ENCODE measurements at regions not wholly inside any gene's neighbourhood (a gene's known extent, or its start where the extent isn't known, plus 50 kb on each side); places are given as distances from the start of the nearest gene placed in this dataset.

DNA sequence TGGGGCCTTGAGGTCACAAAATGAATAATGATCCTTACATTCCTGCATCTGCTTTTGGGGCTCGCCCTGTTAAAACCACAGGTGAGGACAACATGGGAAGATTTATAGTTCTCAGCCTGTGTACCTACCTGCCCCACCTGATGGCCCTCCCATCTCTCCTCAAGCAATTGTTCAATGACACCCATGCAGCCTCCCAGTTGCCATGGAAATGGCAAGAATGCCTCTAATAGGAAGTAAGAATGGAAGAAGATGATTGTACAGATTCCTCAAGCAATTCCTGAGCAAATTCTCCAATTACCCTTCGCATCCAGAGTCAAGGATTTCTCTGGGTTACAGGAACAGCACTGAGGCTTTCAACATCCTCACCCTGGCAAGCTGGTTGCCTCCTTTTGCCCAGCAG is 78.6 kb upstream of the CCL2 start:
- DNase-seq (ENCODE audit: extremely low spot score, unreplicated experiment) = no peak
- Mint-ChIP-seq H3K9me3 (ENCODE audit: unreplicated experiment) (peaks cover 6% of the 10 kb centered on the region), H3K27me3 (ENCODE audit: unreplicated experiment) (peaks cover 8% of the 10 kb centered on the region), H3K27ac (ENCODE audit: unreplicated experiment) (no peak overlapping the region), H3K36me3 (ENCODE audit: unreplicated experiment) (no peaks in the 10 kb centered on the region), H3K4me1 (ENCODE audit: unreplicated experiment) (no peaks in the 10 kb centered on the region), H3K4me3 (ENCODE audit: unreplicated experiment) (no peak overlapping the region)
- TF ChIP-seq, protein P1, sequence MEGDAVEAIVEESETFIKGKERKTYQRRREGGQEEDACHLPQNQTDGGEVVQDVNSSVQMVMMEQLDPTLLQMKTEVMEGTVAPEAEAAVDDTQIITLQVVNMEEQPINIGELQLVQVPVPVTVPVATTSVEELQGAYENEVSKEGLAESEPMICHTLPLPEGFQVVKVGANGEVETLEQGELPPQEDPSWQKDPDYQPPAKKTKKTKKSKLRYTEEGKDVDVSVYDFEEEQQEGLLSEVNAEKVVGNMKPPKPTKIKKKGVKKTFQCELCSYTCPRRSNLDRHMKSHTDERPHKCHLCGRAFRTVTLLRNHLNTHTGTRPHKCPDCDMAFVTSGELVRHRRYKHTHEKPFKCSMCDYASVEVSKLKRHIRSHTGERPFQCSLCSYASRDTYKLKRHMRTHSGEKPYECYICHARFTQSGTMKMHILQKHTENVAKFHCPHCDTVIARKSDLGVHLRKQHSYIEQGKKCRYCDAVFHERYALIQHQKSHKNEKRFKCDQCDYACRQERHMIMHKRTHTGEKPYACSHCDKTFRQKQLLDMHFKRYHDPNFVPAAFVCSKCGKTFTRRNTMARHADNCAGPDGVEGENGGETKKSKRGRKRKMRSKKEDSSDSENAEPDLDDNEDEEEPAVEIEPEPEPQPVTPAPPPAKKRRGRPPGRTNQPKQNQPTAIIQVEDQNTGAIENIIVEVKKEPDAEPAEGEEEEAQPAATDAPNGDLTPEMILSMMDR (IDR thresholded peaks at IDR 0.05) = no peak

DNA sequence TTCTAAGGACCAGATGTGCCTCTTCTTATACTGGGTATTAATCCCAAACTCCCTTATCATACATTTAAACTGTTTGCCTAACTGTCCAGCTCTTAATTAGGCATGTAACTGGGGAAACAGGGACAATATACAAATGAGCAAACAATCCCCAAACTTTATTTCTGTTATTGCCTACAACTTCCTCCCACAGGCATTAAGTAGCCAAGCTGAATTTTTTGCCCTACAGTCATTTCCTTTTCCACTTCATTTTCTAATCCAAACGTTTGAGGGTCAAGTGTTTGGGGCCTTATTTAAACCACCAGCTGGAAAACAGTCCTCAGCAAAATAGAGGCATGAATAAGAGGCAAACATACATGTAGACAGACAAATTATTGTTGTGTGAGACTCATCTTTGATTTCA is 77.4 kb upstream of the CCL2 start:
- no peak overlapping the region for H3K27ac Mint-ChIP-seq (ENCODE audit: unreplicated experiment)
- H3K9me3 Mint-ChIP-seq (ENCODE audit: unreplicated experiment) = no peaks in the 10 kb centered on the region
- H3K4me1 Mint-ChIP-seq (ENCODE audit: unreplicated experiment) = no peaks in the 10 kb centered on the region
- no peak for DNase-seq (ENCODE audit: extremely low spot score, unreplicated experiment)
- no peaks in the 10 kb centered on the region for H3K36me3 Mint-ChIP-seq (ENCODE audit: unreplicated experiment)
- TF ChIP-seq, protein P1 (IDR thresholded peaks at IDR 0.05) = no peak
- H3K4me3 Mint-ChIP-seq (ENCODE audit: unreplicated experiment) = no peak overlapping the region
- peaks cover 14% of the 10 kb centered on the region for H3K27me3 Mint-ChIP-seq (ENCODE audit: unreplicated experiment)

DNA sequence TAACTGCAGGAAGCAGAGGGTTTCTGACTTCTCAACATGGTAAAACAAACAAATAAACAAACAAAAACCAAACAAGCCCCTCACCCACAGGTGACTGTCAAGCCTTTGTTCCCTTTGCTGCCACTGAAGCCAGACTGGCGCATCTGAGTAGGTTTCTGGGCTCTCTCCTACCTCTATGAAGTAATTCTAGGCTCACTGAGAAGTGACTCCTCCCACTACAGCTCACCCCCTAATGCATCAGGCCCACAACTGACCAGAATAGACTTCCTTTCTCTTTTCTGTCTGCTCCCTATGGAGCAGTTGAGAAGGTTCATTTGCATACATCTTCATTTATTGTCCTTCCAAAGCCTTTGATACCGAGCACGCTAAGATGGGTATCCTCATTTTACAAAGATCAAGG is 77.0 kb upstream of the CCL2 start:
- Mint-ChIP-seq H3K27ac (ENCODE audit: unreplicated experiment) (no peak overlapping the region), H3K4me1 (ENCODE audit: unreplicated experiment) (no peaks in the 10 kb centered on the region), H3K27me3 (ENCODE audit: unreplicated experiment) (peaks cover 14% of the 10 kb centered on the region), H3K9me3 (ENCODE audit: unreplicated experiment) (no peaks in the 10 kb centered on the region), H3K36me3 (ENCODE audit: unreplicated experiment) (no peaks in the 10 kb centered on the region), H3K4me3 (ENCODE audit: unreplicated experiment) (no peak overlapping the region)
- TF ChIP-seq, protein P1 (IDR thresholded peaks at IDR 0.05) = no peak
- no peak for DNase-seq (ENCODE audit: extremely low spot score, unreplicated experiment)

DNA sequence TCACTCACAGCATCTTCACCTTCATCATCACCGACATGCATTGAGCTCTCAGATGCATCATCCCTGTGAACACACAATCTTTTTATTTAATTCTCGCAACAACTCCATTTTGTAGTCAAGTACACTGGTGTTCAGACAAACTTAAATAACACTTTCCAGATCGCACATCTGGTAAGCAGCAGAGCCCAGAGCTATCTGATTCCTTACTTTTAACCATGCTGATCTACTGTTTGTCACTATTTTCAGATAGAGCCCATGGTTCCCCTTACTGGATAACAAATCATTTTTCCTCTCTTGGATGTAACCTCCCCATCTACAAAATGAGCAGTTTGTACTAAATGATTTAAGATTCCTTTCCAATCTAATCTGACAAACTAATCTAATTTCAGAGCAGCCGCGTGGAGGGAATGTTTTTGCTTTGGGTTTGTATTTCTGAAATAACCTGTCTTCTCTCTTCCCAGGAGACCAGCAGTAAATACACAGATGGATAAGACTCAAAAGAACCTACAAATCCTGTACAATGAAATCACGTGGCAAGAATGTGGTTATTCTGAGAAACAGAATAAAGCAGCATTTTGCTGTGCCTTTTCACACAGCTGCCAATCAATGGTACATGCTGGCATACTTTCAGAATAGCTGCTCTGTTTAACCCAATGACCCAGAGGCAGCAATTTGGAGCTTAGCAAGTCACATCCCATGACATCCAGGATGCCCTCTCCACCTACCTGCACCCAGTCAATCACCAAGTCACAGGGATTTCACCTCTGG is 72.9 kb upstream of the CCL2 start:
- no peaks in the 10 kb centered on the region for H3K36me3 Mint-ChIP-seq (ENCODE audit: unreplicated experiment)
- peaks cover 10% of the 10 kb centered on the region for H3K27me3 Mint-ChIP-seq (ENCODE audit: unreplicated experiment)
- no peaks in the 10 kb centered on the region for H3K9me3 Mint-ChIP-seq (ENCODE audit: unreplicated experiment)
- no peak overlapping the region for H3K27ac Mint-ChIP-seq (ENCODE audit: unreplicated experiment)
- no peak overlapping the region for H3K4me3 Mint-ChIP-seq (ENCODE audit: unreplicated experiment)
- TF ChIP-seq, protein P1 (IDR thresholded peaks at IDR 0.05) = no peak
- H3K4me1 Mint-ChIP-seq (ENCODE audit: unreplicated experiment) = no peaks in the 10 kb centered on the region
- no peak for DNase-seq (ENCODE audit: extremely low spot score, unreplicated experiment)

DNA sequence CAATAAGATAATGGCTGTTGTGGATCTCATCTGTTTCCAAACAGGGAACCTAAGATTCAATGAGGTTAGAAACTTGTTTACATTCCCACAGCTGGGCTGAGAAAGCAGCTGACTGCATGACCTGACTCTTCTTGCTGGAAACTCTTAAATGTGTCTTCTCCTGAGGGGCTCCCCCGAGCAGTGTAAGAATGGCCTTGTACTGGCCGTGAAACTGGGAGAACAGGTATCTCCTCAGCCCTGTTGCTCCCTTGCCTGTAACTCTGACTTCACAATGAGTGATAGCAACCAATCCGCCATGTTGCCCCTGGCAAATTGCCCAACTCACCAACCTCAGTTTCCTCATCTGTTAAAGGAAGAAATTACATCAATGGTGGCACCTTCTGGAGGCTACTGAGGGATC is 59.1 kb upstream of the CCL2 start:
- Mint-ChIP-seq H3K27ac (ENCODE audit: unreplicated experiment) (no peak overlapping the region), H3K9me3 (ENCODE audit: unreplicated experiment) (no peaks in the 10 kb centered on the region), H3K4me3 (ENCODE audit: unreplicated experiment) (no peak overlapping the region), H3K27me3 (ENCODE audit: unreplicated experiment) (peaks cover 49% of the 10 kb centered on the region), H3K36me3 (ENCODE audit: unreplicated experiment) (no peaks in the 10 kb centered on the region), H3K4me1 (ENCODE audit: unreplicated experiment) (peaks cover 2% of the 10 kb centered on the region)
- DNase-seq (ENCODE audit: extremely low spot score, unreplicated experiment) = no peak
- TF ChIP-seq, protein P1 (IDR thresholded peaks at IDR 0.05) = no peak

All from osteocyte (in vitro differentiated cells).